ENCODE measurements at regions not wholly inside any gene's neighbourhood (a gene's known extent, or its start where the extent isn't known, plus 50 kb on each side); places are given as distances from the start of the nearest gene placed in this dataset.
"Not testable (repeated sequence)": the region's sequence is repeated elsewhere in the genome, so short reads cannot be mapped to it uniquely, and the experiment has no call there.

DNA sequence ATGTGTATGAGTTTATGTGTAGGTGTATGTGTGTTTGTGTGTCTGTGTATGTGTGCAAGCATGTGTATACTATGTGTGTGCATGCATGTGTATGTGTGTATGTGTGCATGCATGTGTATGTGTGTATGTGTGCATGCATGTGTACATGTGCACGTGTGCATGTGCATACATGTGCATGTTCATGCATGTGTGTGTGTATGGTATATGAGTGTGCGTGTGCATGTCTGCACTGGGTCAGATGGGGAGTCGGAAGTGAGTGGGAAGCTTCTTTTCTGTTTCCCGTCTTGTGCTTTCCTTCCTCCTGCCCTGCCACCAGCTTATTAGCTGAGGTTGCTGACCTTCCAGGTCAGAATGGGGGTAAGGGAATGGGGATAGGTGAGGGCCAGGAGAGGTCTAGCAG, 174.7 kb downstream of the MAP2K4 start:
- DNase-seq = no peak

GRCh38 chr17:12201294-12201880, 180.7 kb downstream of the MAP2K4 start:
- no peak for DNase-seq

DNA sequence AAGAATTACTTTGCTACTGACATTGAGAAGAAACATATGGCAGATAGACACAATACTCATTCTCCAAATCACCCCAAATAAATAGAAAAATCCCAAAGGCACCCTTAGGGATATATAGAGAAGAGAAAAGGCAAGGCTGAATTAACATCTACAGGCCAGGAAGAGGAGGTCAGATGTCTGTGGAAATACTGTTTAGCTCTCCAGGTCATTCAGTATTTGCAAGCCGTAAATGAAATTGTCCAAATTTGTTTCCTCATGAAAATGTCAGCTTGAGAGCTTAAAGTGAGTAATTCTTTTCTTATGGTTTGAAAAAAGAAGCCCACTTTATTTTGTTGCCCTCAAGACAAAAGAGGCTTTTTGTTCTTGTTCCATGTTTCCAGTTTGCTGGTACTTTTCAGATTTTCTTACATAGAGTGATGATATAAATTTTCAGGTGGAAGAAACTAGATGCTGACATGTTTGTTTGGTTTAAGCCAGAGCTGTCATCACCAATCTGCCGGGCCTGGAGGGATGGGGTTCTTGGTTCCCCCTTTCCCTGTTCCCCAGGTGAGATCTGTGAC, 189.0 kb downstream of the MAP2K4 start:
- DNase-seq = no peak

DNA sequence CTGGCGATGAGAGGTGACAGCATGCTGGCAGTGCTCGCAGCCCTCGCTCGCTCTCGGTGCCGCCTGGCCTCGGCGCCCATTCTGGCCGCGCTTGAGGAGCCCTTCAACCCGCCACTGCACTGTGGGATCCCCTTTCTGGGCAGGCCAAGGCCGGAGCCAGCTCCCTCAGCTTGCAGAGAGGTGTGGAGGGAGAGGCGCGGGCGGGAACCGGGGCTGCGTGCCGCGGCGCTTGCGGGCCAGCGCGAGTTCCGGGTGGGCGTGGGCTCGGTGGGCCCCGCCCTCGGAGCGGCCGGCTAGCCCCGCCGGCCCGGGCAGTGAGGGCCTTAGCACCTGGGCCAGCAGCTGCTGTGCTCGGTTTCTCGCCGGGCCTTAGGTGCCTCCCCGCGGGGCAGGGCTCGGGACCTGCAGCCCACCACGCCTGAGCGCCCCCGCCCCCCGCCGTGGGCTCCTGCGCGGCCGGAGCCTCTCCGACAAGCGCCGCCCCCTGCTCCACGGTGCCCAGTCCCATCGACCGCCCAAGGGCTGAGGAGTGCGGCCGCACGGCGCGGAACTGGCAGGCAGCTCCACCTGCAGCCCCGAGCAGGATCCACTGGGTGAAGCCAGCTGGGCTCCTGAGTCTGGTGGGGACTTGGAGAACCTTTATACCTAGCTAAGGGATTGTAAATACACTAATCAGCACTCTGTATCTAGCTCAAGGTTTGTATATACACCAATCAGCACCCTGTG, 200.2 kb downstream of the MAP2K4 start:
- DNase-seq = not testable (repeated sequence)

DNA sequence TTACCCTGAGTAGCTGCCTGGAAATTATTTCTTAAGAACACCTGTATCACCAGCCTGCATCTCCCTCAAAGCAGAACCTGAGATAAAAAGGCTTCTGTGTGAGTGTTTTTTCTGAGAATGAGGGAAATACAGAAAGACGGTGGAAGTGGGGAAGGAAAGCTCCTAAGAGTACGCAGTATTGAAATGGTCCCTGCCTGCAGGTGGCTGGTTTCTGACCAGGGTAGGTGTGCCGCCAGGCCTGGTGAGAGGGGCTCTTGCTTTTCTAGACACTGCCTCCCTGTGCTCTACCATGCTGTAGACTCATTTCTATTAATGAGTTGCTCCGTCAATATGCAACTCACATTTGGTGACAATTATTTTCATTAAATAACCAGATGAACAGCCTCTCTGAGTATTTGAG, 201.7 kb downstream of the MAP2K4 start:
- no peak for DNase-seq

DNA sequence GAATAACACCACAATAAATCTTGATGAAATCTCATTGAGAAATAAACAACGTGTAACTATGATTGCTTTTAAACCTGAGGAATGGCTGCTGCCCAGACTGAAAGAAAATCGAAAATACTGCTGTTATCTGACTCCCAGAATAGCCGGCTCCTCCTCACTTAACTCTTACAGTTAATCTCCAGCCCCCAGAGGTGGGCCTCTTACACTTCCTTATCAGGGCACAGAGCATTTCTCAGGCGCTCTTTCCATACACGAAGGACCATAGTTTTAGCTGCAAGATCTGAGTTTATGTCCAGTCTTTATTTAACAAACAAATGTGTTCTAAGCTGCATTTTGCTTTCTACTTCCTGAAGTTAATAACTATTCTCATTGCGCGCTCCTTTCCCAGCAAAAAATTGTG, 206.9 kb downstream of the MAP2K4 start:
- DNase-seq = no peak

DNA sequence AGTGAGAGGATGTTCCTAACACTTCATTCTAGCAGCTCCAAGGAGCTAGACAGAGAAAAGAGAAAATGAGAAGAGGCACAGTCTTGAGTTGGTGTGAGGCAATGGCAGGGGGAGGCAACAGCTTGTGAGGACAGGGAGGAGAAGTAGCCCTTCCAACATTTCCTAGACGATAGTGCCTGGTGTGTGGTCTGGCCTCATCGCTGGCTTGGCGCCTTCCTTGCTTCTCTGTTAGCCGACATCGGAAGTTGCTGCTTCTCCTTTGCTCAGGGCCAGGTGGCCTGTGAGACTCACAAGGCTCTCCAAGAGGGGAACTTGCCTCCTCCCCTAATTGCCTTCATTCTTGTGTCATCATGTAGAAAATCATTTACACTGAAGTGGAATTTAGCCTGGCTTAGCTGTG, 208.7 kb downstream of the MAP2K4 start:
- DNase-seq = no peak

DNA sequence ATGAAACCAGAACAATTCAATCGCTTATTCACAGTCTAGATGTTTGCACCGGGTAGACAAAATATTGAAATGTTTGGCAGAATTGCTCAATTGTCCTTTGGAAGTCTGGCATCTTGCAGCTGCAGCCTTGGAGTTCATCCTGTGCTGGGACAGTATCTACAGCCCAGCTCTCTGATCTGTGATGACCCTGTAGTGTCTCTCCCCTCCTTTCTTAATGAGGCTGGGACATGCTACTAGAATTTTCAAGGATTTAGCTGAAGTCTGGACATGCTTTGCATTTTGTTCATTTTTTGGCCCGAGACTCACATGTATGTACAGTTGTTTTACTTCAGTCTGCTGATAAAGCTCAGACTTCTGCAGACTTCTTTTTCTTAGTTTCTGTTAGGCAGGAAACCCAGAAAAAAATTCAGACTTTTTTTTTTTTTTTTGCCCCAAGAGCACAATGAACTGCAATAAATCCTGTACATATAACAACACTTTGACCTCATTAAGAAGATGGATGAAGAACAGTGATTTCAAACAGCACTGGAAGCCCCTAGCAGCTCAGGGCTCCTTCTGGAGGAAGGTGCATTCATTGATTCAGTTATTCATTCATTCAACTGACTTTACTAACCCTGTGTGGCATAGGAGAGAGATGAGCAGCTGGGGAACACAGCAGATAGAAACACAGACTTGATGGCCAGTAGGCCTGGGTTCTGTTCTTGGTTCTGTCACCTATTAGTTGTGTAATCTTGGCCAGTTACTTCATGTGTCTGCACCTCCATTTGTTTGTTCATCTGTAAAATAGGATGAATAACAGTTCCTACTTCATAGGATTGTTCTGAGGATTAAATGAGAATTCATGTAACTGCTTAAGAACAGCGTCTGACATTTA, 210.0 kb downstream of the MAP2K4 start:
- DNase-seq = no peak

DNA sequence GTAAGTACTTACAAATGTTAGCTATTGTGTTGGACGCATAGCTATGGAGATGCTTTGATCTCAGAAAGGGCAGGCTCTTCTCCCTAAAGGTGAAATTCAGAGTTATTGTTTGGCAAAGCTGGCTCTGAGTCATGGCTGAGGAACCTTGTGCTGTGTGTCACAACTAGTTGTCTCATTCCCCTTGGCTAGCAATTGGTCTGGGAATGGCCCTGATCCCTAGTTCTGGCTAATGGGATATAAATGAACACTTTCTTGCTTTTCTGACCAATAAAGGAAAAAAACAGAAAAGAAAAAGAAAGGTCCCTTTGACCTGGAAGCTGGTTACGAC, 210.6 kb downstream of the MAP2K4 start:
- no peak for DNase-seq

DNA sequence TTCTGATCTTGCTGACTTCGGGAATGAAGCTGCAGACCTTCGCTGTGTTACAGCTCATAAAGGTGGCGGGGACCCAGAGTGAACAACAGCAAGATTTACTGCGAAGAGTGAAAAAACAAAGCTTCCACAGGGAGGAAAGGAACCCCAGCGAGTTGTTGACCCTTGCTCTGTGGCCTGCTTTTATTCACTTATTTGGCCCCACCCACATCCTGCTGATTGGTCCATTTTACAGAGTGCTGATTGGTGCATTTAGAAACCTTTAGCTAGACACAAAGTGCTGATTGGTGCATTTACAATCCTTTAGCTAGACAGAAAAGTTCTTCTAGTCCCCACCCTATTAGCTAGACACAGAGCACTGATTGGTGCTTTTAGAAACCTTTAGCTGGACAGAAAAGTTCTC, 218.3 kb downstream of the MAP2K4 start:
- not testable (repeated sequence) for DNase-seq

- DNase-seq = no peak
Observed at GRCh38 chr17:12242345-12242954, 221.8 kb downstream of the MAP2K4 start.

DNA sequence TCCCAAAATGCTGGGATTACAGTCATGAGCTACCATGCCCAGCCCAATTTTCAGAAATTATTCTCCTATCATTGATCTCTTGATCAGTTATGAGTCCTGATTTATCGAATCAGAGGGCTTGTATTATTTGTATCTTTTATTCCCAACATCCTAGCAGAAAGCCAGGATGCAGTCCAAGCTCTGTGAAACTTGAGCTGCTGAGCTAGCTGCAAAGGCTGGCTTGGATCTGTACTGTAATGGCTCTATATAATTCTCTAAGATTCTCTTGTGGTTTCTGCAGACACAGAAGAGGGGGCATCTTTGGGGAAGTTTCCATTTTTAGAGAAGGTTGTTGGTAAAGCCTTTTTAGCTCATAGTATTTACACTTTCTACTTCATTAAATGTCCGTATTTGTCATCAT, 227.1 kb downstream of the MAP2K4 start:
- no peak for DNase-seq

- DNase-seq = no peak
Observed at GRCh38 chr17:12250973-12251372, 230.3 kb downstream of the MAP2K4 start.

- DNase-seq = no peak
Observed at GRCh38 chr17:12252462-12252861, 231.8 kb downstream of the MAP2K4 start.

GRCh38 chr17:12254460-12254859, 233.8 kb downstream of the MAP2K4 start:
- DNase-seq = no peak

DNA sequence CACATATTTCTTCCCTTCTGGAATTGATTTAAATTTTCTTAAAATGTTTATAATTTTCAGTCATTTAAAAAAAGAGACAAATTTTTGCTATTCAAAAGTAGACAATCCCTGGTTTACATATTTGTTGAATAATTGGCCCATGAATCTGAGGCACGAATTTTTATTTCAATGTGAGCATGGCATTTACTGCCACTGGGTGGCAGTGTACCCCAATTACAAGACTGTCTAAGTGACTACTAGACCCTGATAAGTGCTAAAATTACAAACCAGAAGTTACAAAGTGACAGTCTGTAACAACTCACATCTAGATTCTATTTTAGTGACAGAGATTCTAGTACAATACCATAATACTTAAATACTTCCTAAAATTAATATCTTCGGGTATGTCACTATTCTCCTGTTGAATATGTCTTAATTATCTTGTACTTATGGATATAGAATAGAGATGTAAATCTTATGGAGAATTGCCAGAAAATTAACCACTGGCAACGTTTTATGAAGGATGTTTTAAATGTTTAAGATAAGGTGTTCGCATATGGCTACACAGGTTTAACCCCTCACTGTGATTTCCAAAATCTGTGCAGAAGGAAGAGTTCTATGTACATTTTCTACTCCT, 235.8 kb downstream of the MAP2K4 start:
- DNase-seq = no peak

DNA sequence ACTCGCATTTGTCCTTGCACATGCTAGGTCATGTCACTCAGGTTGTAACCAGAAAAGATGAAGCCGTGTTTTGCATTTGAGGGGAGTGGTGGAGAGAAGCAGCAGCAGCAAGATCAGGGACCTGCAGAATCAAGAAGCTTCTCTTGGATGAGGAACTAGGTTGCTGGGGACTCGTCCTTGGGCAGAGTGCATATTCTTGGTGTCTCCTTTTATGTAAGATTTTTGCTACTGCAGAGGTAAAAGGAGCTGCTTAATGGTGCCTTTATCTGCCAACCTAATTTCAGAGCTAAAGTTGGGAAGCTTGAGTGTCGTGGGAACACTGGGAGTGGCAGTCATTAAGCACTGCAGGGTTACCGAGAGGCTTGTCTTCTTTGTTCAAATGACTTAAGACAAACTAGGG, 236.5 kb downstream of the MAP2K4 start:
- DNase-seq = no peak

GRCh38 chr17:12261354-12261753, 240.7 kb downstream of the MAP2K4 start:
- DNase-seq = no peak

- DNase-seq = no peak
Observed at GRCh38 chr17:12269751-12270150, 249.1 kb downstream of the MAP2K4 start.

DNA sequence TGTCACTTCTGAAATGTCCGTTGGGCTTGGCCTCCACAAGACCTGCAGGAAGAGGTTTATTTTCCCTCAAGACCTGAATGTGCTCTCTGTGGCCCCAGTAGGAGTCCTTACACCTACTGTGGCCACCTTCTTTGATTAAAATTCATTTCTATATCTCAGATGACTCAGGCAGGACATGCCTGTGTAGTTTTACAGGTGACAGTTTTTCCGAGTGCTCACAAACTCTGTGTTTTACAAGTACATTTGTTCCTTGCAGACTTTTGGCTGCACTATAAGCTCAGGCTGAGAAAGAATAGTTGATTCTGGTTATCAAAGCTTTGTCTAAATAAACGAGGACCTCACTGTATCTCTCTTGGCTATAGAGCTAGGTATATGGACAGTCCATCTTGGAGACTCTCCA, 257.1 kb downstream of the MAP2K4 start:
- DNase-seq = no peak

GRCh38 chr17:12282056-12282455, 261.4 kb downstream of the MAP2K4 start:
- no peak for DNase-seq

GRCh38 chr17:12287953-12288352, 267.3 kb downstream of the MAP2K4 start:
- DNase-seq = no peak

- no peak for DNase-seq
Observed at GRCh38 chr17:12290207-12290606, 269.5 kb downstream of the MAP2K4 start.

All from stimulated activated CD4-positive, alpha-beta T cell treated with anti-CD3 and anti-CD28 coated beads, Interleukin-1b, Interleukin-23, amount 100 ng/mL, for 48 hours (primary cell).